ENCODE measurements at regions not wholly inside any gene's neighbourhood (a gene's known extent, or its start where the extent isn't known, plus 50 kb on each side); places are given as distances from the start of the nearest gene placed in this dataset.
A peak's percentile ranks its signal among the peaks of the same experiment; 100 is the strongest.

GRCh38 chr2:118557791-118558190 is 289.7 kb downstream of the EN1 start:
- no peaks in the 10 kb centered on the region for H3K79me2 ChIP-seq (ENCODE audit: low read length)
- H3K4me1 ChIP-seq (ENCODE audit: low read length): no peaks in the 10 kb centered on the region
- no peaks in the 10 kb centered on the region for H3K9me2 ChIP-seq (replicated peaks; ENCODE audit: insufficient read depth, low read length)
- H4K20me1 ChIP-seq (ENCODE audit: insufficient read depth, low read depth, low read length): no peaks in the 10 kb centered on the region
- H3K27me3 ChIP-seq (ENCODE audit: low read length): no peaks in the 10 kb centered on the region
- no peak overlapping the region for H3K4me2 ChIP-seq (ENCODE audit: low read depth, low read length, poor library complexity, severe bottlenecking)
- H2AFZ ChIP-seq (ENCODE audit: low read length): no peak overlapping the region
- no peak overlapping the region for H3K9ac ChIP-seq (ENCODE audit: low read length)
- H3K4me3 ChIP-seq (ENCODE audit: low read length): no peak overlapping the region
- no peaks in the 10 kb centered on the region for H3K36me3 ChIP-seq (ENCODE audit: insufficient read depth, low read length)
- no peak for DNase-seq
- H3K27ac ChIP-seq (ENCODE audit: low read length): no peak overlapping the region
- no peaks in the 10 kb centered on the region for H3K9me3 ChIP-seq (ENCODE audit: low read length)

GRCh38 chr2:118557016-118557415 is 290.4 kb downstream of the EN1 start:
- DNase-seq: no peak
- Histone ChIP-seq H2AFZ (ENCODE audit: low read length) (no peak overlapping the region), H3K4me2 (ENCODE audit: low read depth, low read length, poor library complexity, severe bottlenecking) (no peak overlapping the region), H3K27me3 (ENCODE audit: low read length) (no peaks in the 10 kb centered on the region), H4K20me1 (ENCODE audit: insufficient read depth, low read depth, low read length) (no peaks in the 10 kb centered on the region), H3K9ac (ENCODE audit: low read length) (no peak overlapping the region), H3K4me1 (ENCODE audit: low read length) (no peaks in the 10 kb centered on the region), H3K36me3 (ENCODE audit: insufficient read depth, low read length) (no peaks in the 10 kb centered on the region), H3K4me3 (ENCODE audit: low read length) (no peak overlapping the region), H3K9me2 (replicated peaks; ENCODE audit: insufficient read depth, low read length) (no peaks in the 10 kb centered on the region), H3K9me3 (ENCODE audit: low read length) (no peaks in the 10 kb centered on the region), H3K79me2 (ENCODE audit: low read length) (no peaks in the 10 kb centered on the region), H3K27ac (ENCODE audit: low read length) (no peak overlapping the region)

- Histone ChIP-seq H3K4me1 (ENCODE audit: low read length) (no peaks in the 10 kb centered on the region), H3K9me3 (ENCODE audit: low read length) (no peaks in the 10 kb centered on the region), H3K27ac (ENCODE audit: low read length) (no peak overlapping the region), H2AFZ (ENCODE audit: low read length) (no peak overlapping the region), H3K36me3 (ENCODE audit: insufficient read depth, low read length) (no peaks in the 10 kb centered on the region), H3K9me2 (replicated peaks; ENCODE audit: insufficient read depth, low read length) (no peaks in the 10 kb centered on the region), H3K9ac (ENCODE audit: low read length) (no peak overlapping the region), H4K20me1 (ENCODE audit: insufficient read depth, low read depth, low read length) (no peaks in the 10 kb centered on the region), H3K79me2 (ENCODE audit: low read length) (no peaks in the 10 kb centered on the region), H3K27me3 (ENCODE audit: low read length) (no peaks in the 10 kb centered on the region), H3K4me3 (ENCODE audit: low read length) (no peak overlapping the region), H3K4me2 (ENCODE audit: low read depth, low read length, poor library complexity, severe bottlenecking) (no peak overlapping the region)
- DNase-seq: no peak
Observed at GRCh38 chr2:118554616-118555015, 292.8 kb downstream of the EN1 start.

GRCh38 chr2:118549503-118549902 is 297.9 kb downstream of the EN1 start:
- Histone ChIP-seq H4K20me1 (ENCODE audit: insufficient read depth, low read depth, low read length) (no peaks in the 10 kb centered on the region), H3K27ac (ENCODE audit: low read length) (no peak overlapping the region), H3K79me2 (ENCODE audit: low read length) (no peaks in the 10 kb centered on the region), H3K9me2 (replicated peaks; ENCODE audit: insufficient read depth, low read length) (no peaks in the 10 kb centered on the region), H3K36me3 (ENCODE audit: insufficient read depth, low read length) (no peaks in the 10 kb centered on the region), H3K4me2 (ENCODE audit: low read depth, low read length, poor library complexity, severe bottlenecking) (no peak overlapping the region), H3K9ac (ENCODE audit: low read length) (no peak overlapping the region), H3K9me3 (ENCODE audit: low read length) (no peaks in the 10 kb centered on the region), H2AFZ (ENCODE audit: low read length) (no peak overlapping the region), H3K4me3 (ENCODE audit: low read length) (no peak overlapping the region), H3K4me1 (ENCODE audit: low read length) (no peaks in the 10 kb centered on the region), H3K27me3 (ENCODE audit: low read length) (no peaks in the 10 kb centered on the region)
- DNase-seq: no peak

GRCh38 chr2:118548880-118549488 is 298.5 kb downstream of the EN1 start:
- no peak for DNase-seq
- H3K9me3 ChIP-seq (ENCODE audit: low read length): no peaks in the 10 kb centered on the region
- no peaks in the 10 kb centered on the region for H3K36me3 ChIP-seq (ENCODE audit: insufficient read depth, low read length)
- H3K4me1 ChIP-seq (ENCODE audit: low read length): no peaks in the 10 kb centered on the region
- H3K9me2 ChIP-seq (replicated peaks; ENCODE audit: insufficient read depth, low read length): no peaks in the 10 kb centered on the region
- no peaks in the 10 kb centered on the region for H3K79me2 ChIP-seq (ENCODE audit: low read length)
- no peak overlapping the region for H3K4me2 ChIP-seq (ENCODE audit: low read depth, low read length, poor library complexity, severe bottlenecking)
- no peak overlapping the region for H3K9ac ChIP-seq (ENCODE audit: low read length)
- no peaks in the 10 kb centered on the region for H3K27me3 ChIP-seq (ENCODE audit: low read length)
- H2AFZ ChIP-seq (ENCODE audit: low read length): no peak overlapping the region
- H3K4me3 ChIP-seq (ENCODE audit: low read length): no peak overlapping the region
- no peak overlapping the region for H3K27ac ChIP-seq (ENCODE audit: low read length)
- no peaks in the 10 kb centered on the region for H4K20me1 ChIP-seq (ENCODE audit: insufficient read depth, low read depth, low read length)

GRCh38 chr2:118539290-118539689 is 308.2 kb downstream of the EN1 start:
- Histone ChIP-seq H3K79me2 (ENCODE audit: low read length) (no peaks in the 10 kb centered on the region), H3K4me1 (ENCODE audit: low read length) (no peaks in the 10 kb centered on the region), H3K9ac (ENCODE audit: low read length) (no peak overlapping the region), H3K27ac (ENCODE audit: low read length) (no peak overlapping the region), H3K4me2 (ENCODE audit: low read depth, low read length, poor library complexity, severe bottlenecking) (no peak overlapping the region), H3K27me3 (ENCODE audit: low read length) (no peaks in the 10 kb centered on the region), H3K9me3 (ENCODE audit: low read length) (no peaks in the 10 kb centered on the region), H2AFZ (ENCODE audit: low read length) (no peak overlapping the region), H3K36me3 (ENCODE audit: insufficient read depth, low read length) (no peaks in the 10 kb centered on the region), H3K9me2 (replicated peaks; ENCODE audit: insufficient read depth, low read length) (no peaks in the 10 kb centered on the region), H3K4me3 (ENCODE audit: low read length) (no peak overlapping the region), H4K20me1 (ENCODE audit: insufficient read depth, low read depth, low read length) (no peaks in the 10 kb centered on the region)
- DNase-seq: peak; percentile 62

- no peaks in the 10 kb centered on the region for H3K79me2 ChIP-seq (ENCODE audit: low read length)
Observed at GRCh38 chr2:118536306-118536705, 311.1 kb downstream of the EN1 start.

GRCh38 chr2:118535818-118536212 is 311.6 kb downstream of the EN1 start:
- H3K4me1 ChIP-seq (ENCODE audit: low read length): no peaks in the 10 kb centered on the region
- H3K4me2 ChIP-seq (ENCODE audit: low read depth, low read length, poor library complexity, severe bottlenecking): no peak overlapping the region
- no peak overlapping the region for H3K27ac ChIP-seq (ENCODE audit: low read length)
- H3K9me2 ChIP-seq (replicated peaks; ENCODE audit: insufficient read depth, low read length): no peaks in the 10 kb centered on the region
- no peaks in the 10 kb centered on the region for H4K20me1 ChIP-seq (ENCODE audit: insufficient read depth, low read depth, low read length)
- H2AFZ ChIP-seq (ENCODE audit: low read length): no peak overlapping the region
- H3K4me3 ChIP-seq (ENCODE audit: low read length): no peak overlapping the region
- no peaks in the 10 kb centered on the region for H3K36me3 ChIP-seq (ENCODE audit: insufficient read depth, low read length)
- DNase-seq: no peak
- H3K9ac ChIP-seq (ENCODE audit: low read length): no peak overlapping the region
- H3K79me2 ChIP-seq (ENCODE audit: low read length): no peaks in the 10 kb centered on the region
- H3K9me3 ChIP-seq (ENCODE audit: low read length): no peaks in the 10 kb centered on the region
- H3K27me3 ChIP-seq (ENCODE audit: low read length): no peaks in the 10 kb centered on the region

More at GRCh38 chr2:118536306-118536705, 311.1 kb downstream of the EN1 start:
- no peak overlapping the region for H3K4me3 ChIP-seq (ENCODE audit: low read length)
- no peak overlapping the region for H3K4me2 ChIP-seq (ENCODE audit: low read depth, low read length, poor library complexity, severe bottlenecking)
- H3K9me3 ChIP-seq (ENCODE audit: low read length): no peaks in the 10 kb centered on the region
- no peak overlapping the region for H3K27ac ChIP-seq (ENCODE audit: low read length)
- no peak for DNase-seq
- no peaks in the 10 kb centered on the region for H4K20me1 ChIP-seq (ENCODE audit: insufficient read depth, low read depth, low read length)
- no peak overlapping the region for H2AFZ ChIP-seq (ENCODE audit: low read length)
- no peaks in the 10 kb centered on the region for H3K9me2 ChIP-seq (replicated peaks; ENCODE audit: insufficient read depth, low read length)
- H3K27me3 ChIP-seq (ENCODE audit: low read length): no peaks in the 10 kb centered on the region
- H3K9ac ChIP-seq (ENCODE audit: low read length): no peak overlapping the region
- no peaks in the 10 kb centered on the region for H3K36me3 ChIP-seq (ENCODE audit: insufficient read depth, low read length)
- H3K4me1 ChIP-seq (ENCODE audit: low read length): no peaks in the 10 kb centered on the region

Measured in Karpas-422 (cell line).